HL-60 (cell line): ENCODE measurements at regions not wholly inside any gene's neighbourhood (a gene's known extent, or its start where the extent isn't known, plus 50 kb on each side); places are given as distances from the start of the nearest gene placed in this dataset.

Source experiments
- GABPA ChIP-seq: IDR thresholded peaks from 2 replicates; pipeline ENCODE4 v1.6.1; 2012; ENCODE audit warnings: low read depth
- POLR2AphosphoS5 ChIP-seq: IDR thresholded peaks from 2 replicates; pipeline ENCODE4 v1.6.1; 2012; ENCODE audit warnings: low read depth
- TF ChIP-seq, protein P1 (sequence below): IDR thresholded peaks from one replicate; pipeline ENCODE4 v1.5.1; 2011; ENCODE audit warnings: low read length, control low read depth, inconsistent platforms; ENCODE audit not compliant: insufficient read depth

DNA sequence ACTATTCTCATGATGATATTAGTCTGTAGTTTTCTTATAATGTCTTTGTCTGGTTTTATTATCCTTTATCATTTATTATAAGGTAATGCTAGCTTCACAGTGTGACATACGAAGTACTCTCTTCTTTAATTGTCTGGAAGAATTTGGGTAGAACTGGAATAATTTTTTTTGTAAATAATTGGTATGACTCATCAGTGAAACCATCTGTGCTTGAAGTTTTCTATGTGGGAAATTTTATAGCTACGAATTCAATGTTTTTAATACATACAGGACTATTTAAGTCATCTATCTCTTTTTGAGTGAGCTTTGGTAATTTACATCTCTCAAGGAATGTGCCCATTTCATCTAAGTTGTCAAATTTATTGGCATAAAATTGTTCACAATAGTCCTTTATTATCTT is 86.3 kb downstream of the SOD2 start:
- TF ChIP-seq, protein P1, sequence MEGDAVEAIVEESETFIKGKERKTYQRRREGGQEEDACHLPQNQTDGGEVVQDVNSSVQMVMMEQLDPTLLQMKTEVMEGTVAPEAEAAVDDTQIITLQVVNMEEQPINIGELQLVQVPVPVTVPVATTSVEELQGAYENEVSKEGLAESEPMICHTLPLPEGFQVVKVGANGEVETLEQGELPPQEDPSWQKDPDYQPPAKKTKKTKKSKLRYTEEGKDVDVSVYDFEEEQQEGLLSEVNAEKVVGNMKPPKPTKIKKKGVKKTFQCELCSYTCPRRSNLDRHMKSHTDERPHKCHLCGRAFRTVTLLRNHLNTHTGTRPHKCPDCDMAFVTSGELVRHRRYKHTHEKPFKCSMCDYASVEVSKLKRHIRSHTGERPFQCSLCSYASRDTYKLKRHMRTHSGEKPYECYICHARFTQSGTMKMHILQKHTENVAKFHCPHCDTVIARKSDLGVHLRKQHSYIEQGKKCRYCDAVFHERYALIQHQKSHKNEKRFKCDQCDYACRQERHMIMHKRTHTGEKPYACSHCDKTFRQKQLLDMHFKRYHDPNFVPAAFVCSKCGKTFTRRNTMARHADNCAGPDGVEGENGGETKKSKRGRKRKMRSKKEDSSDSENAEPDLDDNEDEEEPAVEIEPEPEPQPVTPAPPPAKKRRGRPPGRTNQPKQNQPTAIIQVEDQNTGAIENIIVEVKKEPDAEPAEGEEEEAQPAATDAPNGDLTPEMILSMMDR = no peak
- no peak for TF ChIP-seq GABPA
- TF ChIP-seq POLR2AphosphoS5 = no peak
